GM04504 (cell line): ENCODE measurements at regions not wholly inside any gene's neighbourhood (a gene's known extent, or its start where the extent isn't known, plus 50 kb on each side); places are given as distances from the start of the nearest gene placed in this dataset.
A peak's percentile ranks its signal among the peaks of the same experiment; 100 is the strongest.
"Not testable (repeated sequence)": the region's sequence is repeated elsewhere in the genome, so short reads cannot be mapped to it uniquely, and the experiment has no call there.

Source experiments
- DNase-seq: peaks from one replicate; pipeline ENCODE4 v3.0.0-alpha.2; 2012; ENCODE audit warnings: low read depth

- no peak for DNase-seq
Measured at GRCh38 chr3:153615863-153616262, 453.8 kb downstream of the RAP2B start.

- DNase-seq: no peak
Measured at GRCh38 chr3:153617463-153617862, 455.4 kb downstream of the RAP2B start.

GRCh38 chr3:153618176-153618575, 456.1 kb downstream of the RAP2B start:
- DNase-seq: no peak

- no peak for DNase-seq
Measured at GRCh38 chr3:153619268-153619667, 457.2 kb downstream of the RAP2B start.

- DNase-seq: no peak
Measured at GRCh38 chr3:153621953-153622352, 459.9 kb downstream of the RAP2B start.

GRCh38 chr3:153623834-153624233, 461.8 kb downstream of the RAP2B start:
- DNase-seq: no peak

- no peak for DNase-seq
Measured at GRCh38 chr3:153624310-153625030, 462.4 kb downstream of the RAP2B start.

- no peak for DNase-seq
Measured at GRCh38 chr3:153625506-153625905, 463.5 kb downstream of the RAP2B start.

- DNase-seq: no peak
Measured at GRCh38 chr3:153626158-153626557, 464.1 kb downstream of the RAP2B start.

- DNase-seq: no peak
Measured at GRCh38 chr3:153628591-153628990, 466.6 kb downstream of the RAP2B start.

GRCh38 chr3:153629148-153629547, 467.1 kb downstream of the RAP2B start:
- DNase-seq: no peak

- no peak for DNase-seq
Measured at GRCh38 chr3:153631102-153631501, 469.1 kb downstream of the RAP2B start.

- no peak for DNase-seq
Measured at GRCh38 chr3:153631664-153632063, 469.6 kb downstream of the RAP2B start.

GRCh38 chr3:153633407-153633806, 471.4 kb downstream of the RAP2B start:
- no peak for DNase-seq

- DNase-seq: no peak
Measured at GRCh38 chr3:153634683-153635082, 472.7 kb downstream of the RAP2B start.

GRCh38 chr3:153639631-153640030, 477.6 kb downstream of the RAP2B start:
- DNase-seq: no peak

GRCh38 chr3:153640689-153641665, 479.0 kb downstream of the RAP2B start:
- DNase-seq: no peak

- DNase-seq: not testable (repeated sequence)
Measured at GRCh38 chr3:153642576-153642975, 478.6 kb upstream of the ARHGEF26 start.

- not testable (repeated sequence) for DNase-seq
Measured at GRCh38 chr3:153643471-153643870, 477.7 kb upstream of the ARHGEF26 start.

- no peak for DNase-seq
Measured at GRCh38 chr3:153649286-153649839, 471.8 kb upstream of the ARHGEF26 start.

- DNase-seq: peak; percentile 6
Measured at GRCh38 chr3:153652076-153652475, 469.1 kb upstream of the ARHGEF26 start.

- no peak for DNase-seq
Measured at GRCh38 chr3:153657046-153657445, 464.1 kb upstream of the ARHGEF26 start.

- DNase-seq: no peak
Measured at GRCh38 chr3:153657461-153657860, 463.7 kb upstream of the ARHGEF26 start.
